HFFc6 (cell line): ENCODE measurements at regions not wholly inside any gene's neighbourhood (a gene's known extent, or its start where the extent isn't known, plus 50 kb on each side); places are given as distances from the start of the nearest gene placed in this dataset.

ENCODE experiments used
- DNase-seq: peaks from one replicate; pipeline ENCODE4 v3.0.0-alpha.2; 2018
- H3K27ac Mint-ChIP-seq: 2 replicates; pipeline ENCODE4 v1.8.0; 2020; ENCODE audit warnings: mild to moderate bottlenecking, mixed read lengths
- H3K27me3 Mint-ChIP-seq: 2 replicates; pipeline ENCODE4 v1.8.0; 2021; ENCODE audit warnings: mild to moderate bottlenecking, moderate library complexity, mixed read lengths; ENCODE audit not compliant: insufficient read depth
- H3K36me3 Mint-ChIP-seq: 2 replicates; pipeline ENCODE4 v1.8.0; 2021; ENCODE audit warnings: low read depth, mixed read lengths
- H3K4me1 Mint-ChIP-seq: 2 replicates; pipeline ENCODE4 v1.8.0; 2020; ENCODE audit warnings: low read depth, mixed read lengths
- H3K4me3 Mint-ChIP-seq: 2 replicates; pipeline ENCODE4 v1.8.0; 2020; ENCODE audit warnings: mild to moderate bottlenecking, moderate library complexity, mixed read lengths
- H3K9me3 Mint-ChIP-seq: 2 replicates; pipeline ENCODE4 v1.8.0; 2020; ENCODE audit warnings: mild to moderate bottlenecking, mixed read lengths
- CTCF ChIP-seq: fragments of 200-600 bp; sonication (generic); IDR thresholded peaks from 2 replicates; pipeline ENCODE4 v1.5.0; 2021; ENCODE audit warnings: antibody characterized with exemption, mild to moderate bottlenecking

GRCh38 chr3:23752126-23752525, 53.6 kb upstream of the UBE2E1 start:
- H3K36me3 Mint-ChIP-seq = no peaks in the 10 kb centered on the region
- DNase-seq = no peak
- no peak overlapping the region for H3K27ac Mint-ChIP-seq

DNA sequence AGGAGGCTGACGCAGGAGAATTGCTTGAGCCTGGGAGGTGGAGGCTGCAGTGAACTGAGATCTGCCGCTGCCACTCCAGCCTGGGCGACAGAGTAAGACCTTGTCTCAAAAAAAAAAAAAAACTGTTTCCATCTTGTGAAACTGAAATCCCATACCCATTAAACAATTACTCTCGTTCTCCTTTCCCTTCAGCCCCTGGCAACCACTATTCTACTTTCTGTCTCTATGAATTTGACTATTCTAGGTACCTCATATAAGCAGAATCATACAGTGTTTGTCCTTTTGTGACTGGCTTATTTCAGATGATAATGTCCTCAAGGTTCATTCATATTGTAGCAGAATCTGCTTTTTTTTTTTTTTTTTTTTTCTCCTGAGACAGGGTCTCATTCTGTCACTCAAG, 51.5 kb upstream of the UBE2E1 start:
- Mint-ChIP-seq H3K4me3 (no peak overlapping the region), H3K36me3 (no peaks in the 10 kb centered on the region), H3K27me3 (no peaks in the 10 kb centered on the region), H3K4me1 (peaks cover 18% of the 10 kb centered on the region), H3K9me3 (no peaks in the 10 kb centered on the region), H3K27ac (no peak overlapping the region)
- DNase-seq = no peak
- no peak for TF ChIP-seq CTCF

More at GRCh38 chr3:23752126-23752525, 53.6 kb upstream of the UBE2E1 start:
- Mint-ChIP-seq H3K27me3 (peaks cover 1% of the 10 kb centered on the region; the same call in 1 of the 2 replicates), H3K9me3 (no peaks in the 10 kb centered on the region), H3K4me1 (peaks cover 24% of the 10 kb centered on the region), H3K4me3 (no peak overlapping the region)
- no peak for TF ChIP-seq CTCF
